Caki2 (cell line): ENCODE measurements at regions not wholly inside any gene's neighbourhood (a gene's known extent, or its start where the extent isn't known, plus 50 kb on each side); places are given as distances from the start of the nearest gene placed in this dataset.

Experiments used
- DNase-seq: peaks from one replicate; pipeline ENCODE4 v3.0.0-alpha.2; 2015; ENCODE audit warnings: low read depth
- in situ Hi-C: cut with HindIII; loops from 2 replicates; pipeline ENCODE4 v1.10.0; 2016; ENCODE audit warnings: low sequenced_read_pairs, low pct_unique_long_range_greater_than_20kb, mixed read lengths

DNA sequence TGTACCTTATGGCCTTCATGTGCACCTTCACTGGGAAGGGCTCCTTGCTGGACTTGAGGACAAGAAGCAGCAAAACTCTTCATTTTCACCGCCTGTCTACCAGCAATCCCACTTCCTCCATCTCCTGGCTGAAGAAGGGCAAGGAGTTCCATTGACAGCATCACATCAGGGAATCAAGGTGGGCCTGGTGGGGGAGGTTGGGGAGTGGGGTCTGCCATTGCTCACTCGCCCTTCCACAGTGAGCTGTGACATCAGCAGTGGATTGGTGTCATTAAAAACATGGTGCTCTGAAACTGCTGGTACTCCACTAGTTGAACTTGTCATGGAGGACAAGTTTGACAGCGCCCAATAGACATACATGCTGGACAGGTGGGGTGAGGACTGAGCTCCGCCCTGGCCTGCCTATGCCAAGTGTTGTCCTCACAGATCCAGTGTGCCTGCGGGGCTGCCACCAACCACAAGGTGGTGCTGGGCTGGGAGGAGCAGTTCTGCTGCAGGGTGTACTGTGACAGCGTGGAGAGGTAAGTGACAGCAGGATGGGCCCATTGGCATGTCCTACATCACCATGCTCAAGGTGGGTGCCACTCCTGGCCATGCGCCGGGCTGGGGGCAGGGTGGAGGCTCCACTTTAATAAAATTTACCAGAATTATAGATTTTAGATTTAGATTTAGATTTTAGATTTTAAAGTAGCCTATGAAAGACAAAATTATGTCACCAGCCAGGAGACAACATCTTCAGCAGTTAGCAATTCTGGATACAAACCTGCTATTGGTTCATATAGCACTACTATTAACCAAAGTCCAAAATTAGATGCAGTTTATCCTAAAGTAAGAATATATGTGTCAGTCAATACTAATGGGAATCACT, 1729.1 kb downstream of the TP53TG3F start:
- peak; percentile 25 for DNase-seq
- in situ Hi-C loops: no loop called here

GRCh38 chr16:35192993-35193392, 1733.6 kb downstream of the TP53TG3F start:
- DNase-seq: no peak
- in situ Hi-C loops: no loop called here

- in situ Hi-C loops: no loop called here
- no peak for DNase-seq
Observed at GRCh38 chr16:35193956-35194355, 1734.5 kb downstream of the TP53TG3F start.

DNA sequence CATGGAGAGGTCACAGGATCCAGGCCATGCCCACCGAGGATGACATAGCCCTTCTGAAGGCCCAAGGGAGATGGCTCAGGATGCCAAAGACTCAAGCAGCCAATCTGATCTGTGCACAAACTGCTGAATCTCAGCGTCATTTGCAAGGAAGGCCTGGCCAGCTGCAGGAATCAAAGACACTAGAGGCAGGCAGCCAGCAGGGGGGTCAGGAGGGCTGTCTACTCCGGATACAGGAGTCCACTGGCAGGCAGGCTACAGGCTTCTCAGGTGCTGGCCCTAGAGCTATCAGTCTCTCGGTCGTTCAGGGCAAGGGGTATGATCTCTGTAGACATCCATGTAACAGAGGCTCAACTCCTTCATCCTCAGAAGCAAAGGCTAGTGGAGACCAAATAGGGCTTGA, 1735.3 kb downstream of the TP53TG3F start:
- DNase-seq: no peak
- in situ Hi-C loops: no loop called here

DNA sequence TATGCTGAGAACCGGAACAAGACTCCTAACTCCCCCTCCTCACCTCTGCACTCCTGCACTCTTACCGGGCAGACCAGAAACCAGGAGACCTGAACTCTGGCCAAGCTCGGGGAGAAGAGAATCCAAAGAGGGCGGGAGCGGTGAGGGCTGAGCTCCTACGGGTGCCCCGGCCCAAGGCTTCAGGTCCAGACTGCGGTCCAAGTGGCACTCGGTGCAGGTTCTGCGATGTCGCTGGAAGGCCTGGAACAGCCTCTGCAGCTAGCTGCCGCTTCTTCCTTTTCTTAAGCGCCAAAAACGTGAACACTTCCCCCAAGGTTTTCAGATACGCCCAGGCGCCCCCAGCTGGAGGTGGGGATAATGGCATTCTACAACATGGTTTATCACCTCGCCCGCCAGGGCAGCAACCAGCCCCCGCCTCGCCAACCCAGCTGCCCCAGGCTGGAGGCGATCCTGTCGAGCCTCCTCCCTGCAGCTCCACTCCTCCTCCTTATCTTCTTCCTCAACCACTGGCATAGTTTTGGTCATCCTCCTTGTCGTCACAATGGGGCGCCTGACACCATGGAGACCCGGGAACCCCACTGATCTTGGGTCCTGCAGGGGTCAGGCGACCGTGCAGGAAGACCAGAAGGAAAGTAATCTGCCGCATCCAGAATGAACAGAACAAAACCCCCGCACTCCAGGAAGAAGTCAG, 1735.9 kb downstream of the TP53TG3F start:
- no peak for DNase-seq
- in situ Hi-C loops: no loop called here

GRCh38 chr16:35195864-35196216, 1736.4 kb downstream of the TP53TG3F start:
- DNase-seq: no peak
- in situ Hi-C loops: no loop called here

DNA sequence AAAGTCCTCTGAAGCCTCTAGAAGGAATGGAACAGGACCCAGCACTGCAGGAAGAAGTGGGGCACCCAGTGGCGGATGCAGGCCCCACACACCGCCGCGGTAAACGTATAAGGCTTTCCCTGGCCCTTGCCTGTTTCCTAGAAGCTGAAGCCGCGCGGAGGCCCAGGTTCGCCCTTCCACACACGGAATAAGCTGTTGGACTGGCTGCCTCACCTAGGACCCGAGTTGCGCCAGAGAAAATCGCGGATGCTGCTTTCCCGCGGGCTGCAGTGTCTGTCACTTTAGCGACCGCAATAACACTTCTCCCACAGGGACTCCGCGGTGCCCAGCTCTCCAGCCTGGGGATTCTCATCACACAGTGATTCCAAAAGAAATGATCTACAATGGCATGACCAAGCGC, 1736.9 kb downstream of the TP53TG3F start:
- no peak for DNase-seq
- in situ Hi-C loops: no loop called here

GRCh38 chr16:35197656-35198055, 1738.2 kb downstream of the TP53TG3F start:
- no peak for DNase-seq
- in situ Hi-C loops: no loop called here

- in situ Hi-C loops: no loop called here
Observed at GRCh38 chr16:35198223-35199199, 1739.1 kb downstream of the TP53TG3F start.

DNA sequence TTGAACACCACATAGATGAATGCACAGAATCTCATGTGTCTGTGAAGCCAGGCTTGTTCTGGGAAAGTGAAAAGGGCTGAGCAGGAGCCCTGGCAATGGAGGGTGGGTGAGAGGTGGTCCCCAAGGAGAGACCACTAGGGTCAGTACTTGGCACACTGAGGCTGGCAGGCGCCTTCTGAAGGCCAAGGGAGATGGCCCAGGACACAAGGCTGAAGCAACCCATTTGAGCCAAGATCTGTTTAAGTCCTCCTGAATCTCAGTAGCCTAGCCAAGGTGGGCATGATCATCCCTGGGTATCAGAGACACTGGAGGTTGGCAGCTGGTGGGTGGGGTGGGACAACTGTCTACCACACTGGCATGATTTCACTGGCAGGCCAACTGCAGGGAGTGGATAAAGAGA, 1741.2 kb downstream of the TP53TG3F start:
- DNase-seq: no peak
- in situ Hi-C loops: no loop called here

More at GRCh38 chr16:35198223-35199199, 1739.1 kb downstream of the TP53TG3F start:
- DNase-seq: no peak

- no peak for DNase-seq
- in situ Hi-C loops: no loop called here
Observed at GRCh38 chr16:35201151-35201550, 1741.7 kb downstream of the TP53TG3F start.

- no peak for DNase-seq
- in situ Hi-C loops: no loop called here
Observed at GRCh38 chr16:35203636-35204035, 1744.2 kb downstream of the TP53TG3F start.

DNA sequence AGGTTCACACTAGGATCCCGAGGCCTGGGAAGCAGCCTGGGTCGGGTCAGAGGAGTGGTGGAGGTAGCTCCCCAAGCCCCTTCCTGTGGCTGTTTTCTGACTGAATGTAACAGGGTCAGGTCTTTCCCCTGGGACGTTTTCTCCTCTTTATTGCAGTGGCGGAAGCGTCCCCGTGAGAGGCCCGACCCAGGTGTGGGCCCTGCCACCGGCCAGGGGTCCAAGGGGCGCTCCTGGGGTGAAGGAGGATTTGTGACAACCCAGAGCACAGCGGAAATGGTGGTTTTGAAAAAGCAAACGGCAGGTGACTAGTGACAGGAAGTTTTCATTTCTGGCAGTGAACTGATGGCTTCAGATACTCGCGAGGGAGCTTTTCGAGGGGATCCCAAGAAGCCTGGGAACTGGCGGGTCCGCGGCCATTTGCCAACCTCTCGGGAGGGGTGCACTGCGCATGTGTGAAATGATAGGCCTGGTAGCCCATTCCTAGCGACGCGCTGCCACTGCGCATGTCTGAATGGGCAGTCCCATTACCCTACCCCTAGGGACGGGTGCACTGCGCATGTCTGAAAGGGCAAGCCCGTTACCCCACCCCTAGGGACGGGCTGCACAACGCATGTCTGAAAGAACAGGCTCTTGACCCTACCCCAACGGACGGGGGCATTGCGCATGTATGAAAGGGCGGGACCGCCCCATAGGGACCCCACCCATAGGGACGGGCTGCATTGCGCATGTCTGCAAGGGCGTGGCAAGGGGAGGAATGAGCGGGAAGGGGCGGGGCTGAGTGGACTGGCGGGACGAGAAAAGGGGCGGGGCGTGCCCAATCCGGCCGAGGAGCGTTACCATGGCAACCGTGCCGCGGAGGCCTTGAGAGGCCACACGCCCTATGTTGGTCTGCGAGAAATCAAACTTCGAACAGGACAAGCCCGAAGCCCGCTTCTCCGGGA, 1747.9 kb downstream of the TP53TG3F start:
- DNase-seq: no peak
- in situ Hi-C loops: no loop called here

DNA sequence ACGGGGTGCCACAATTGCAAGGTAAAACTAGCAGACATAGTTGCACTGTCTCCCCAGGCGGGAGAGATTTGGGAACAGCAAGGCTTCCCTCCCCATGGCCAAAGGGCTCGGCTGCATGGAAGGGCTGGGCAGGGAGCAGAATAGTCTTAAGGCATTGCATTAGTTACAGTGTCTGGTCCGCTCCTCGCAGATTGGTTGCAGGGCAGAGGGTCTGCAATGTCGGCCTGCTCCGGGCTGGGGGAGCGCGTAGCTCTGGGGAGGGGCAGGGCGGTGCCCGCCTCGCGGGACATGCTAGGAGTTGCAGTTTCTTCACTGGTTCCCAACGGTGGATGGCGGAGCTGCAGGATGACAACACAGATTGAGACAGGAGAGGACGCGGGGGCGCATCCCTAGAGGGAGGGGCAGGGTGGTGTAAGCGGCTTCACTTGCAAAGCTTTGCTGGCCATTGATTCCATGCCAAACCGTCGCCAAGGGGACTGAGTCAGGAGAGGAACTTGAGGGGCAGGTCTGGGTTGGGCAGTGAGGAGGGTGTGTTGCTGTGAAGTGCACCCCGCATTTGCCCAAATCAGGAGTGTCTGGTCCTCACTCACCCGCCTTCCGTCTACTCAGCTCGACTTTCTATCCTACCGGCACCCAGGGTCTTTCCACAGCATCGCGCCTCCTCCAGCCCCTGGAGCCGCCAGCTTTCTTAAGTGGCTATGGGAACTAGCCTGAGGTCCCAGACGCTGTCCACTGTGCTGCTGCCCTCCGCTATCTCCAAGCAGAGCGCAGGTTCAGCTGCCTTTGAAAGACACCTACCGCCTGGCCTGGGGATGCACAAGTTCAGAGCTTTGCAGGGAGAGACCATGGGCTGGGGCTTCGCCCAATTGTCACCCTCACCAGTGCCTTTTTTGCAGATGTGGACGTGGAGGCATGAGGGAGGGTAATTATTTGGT, 1748.9 kb downstream of the TP53TG3F start:
- DNase-seq: no peak
- in situ Hi-C loops: no loop called here

- peak; percentile 64 for DNase-seq
- in situ Hi-C loops: no loop called here
Observed at GRCh38 chr16:35210681-35211433, 1751.4 kb downstream of the TP53TG3F start.

GRCh38 chr16:35214840-35215239, 1755.4 kb downstream of the TP53TG3F start:
- in situ Hi-C loops: no loop called here
- no peak for DNase-seq
